ENCODE measurements at regions not wholly inside any gene's neighbourhood (a gene's known extent, or its start where the extent isn't known, plus 50 kb on each side); places are given as distances from the start of the nearest gene placed in this dataset.

- no TSS peak for BruUV-seq (replicated peaks)
- dilution Hi-C loops (cut with MboI; ENCODE audit: extremely low pct_ligation_motif_present, low sequenced_read_pairs), result no loop called here
- H3K79me2 ChIP-seq (ENCODE audit: control insufficient read depth, insufficient read depth, low read length), result no peaks in the 10 kb centered on the region
- no peak overlapping the region for H3K9ac ChIP-seq (replicated peaks; ENCODE audit: extremely low read depth, insufficient read depth, low read length)
- ChIA-PET CTCF (no interaction called here), POLR2A (no interaction called here)
- H3K36me3 ChIP-seq (ENCODE audit: control insufficient read depth in 2 of 2, extremely low read depth in 1 of 2, insufficient read depth in 2 of 2, low read length in 2 of 2), result no peaks in the 10 kb centered on the region
- TF ChIP-seq GATA2 (IDR thresholded peaks at IDR 0.05; ENCODE audit: insufficient read depth, insufficient read length, low read depth, low read length), result no peak
- TF ChIP-seq POLR2AphosphoS5 (IDR thresholded peaks at IDR 0.05; ENCODE audit: insufficient read depth, low read depth, low read length), result no peak
- TF ChIP-seq CTCF (IDR thresholded peaks at IDR 0.05; ENCODE audit: extremely low read depth in 1 of 2, insufficient read depth in 1 of 2, low read depth in 1 of 2, low read length in 2 of 2), result no peak
- TF ChIP-seq FOS (IDR thresholded peaks at IDR 0.05; ENCODE audit: borderline replicate concordance, insufficient read depth, low read length), result no peak
- TF ChIP-seq EZH2 (IDR thresholded peaks at IDR 0.05; ENCODE audit: borderline replicate concordance, low read depth, low read length, severe bottlenecking), result no peak
- TF ChIP-seq POLR2A (IDR thresholded peaks at IDR 0.05; ENCODE audit: low read depth, low read length), result no peak
- no peak for TF ChIP-seq MAX (IDR thresholded peaks at IDR 0.05; ENCODE audit: insufficient read depth, insufficient read length)
- no peak for TF ChIP-seq JUN (IDR thresholded peaks at IDR 0.05; ENCODE audit: borderline replicate concordance, insufficient read depth, insufficient read length, low read depth)
- no peak for TF ChIP-seq MYC (IDR thresholded peaks at IDR 0.05; ENCODE audit: low read depth, low read length)
- H3K9me3 ChIP-seq (replicated peaks; ENCODE audit: control insufficient read depth, insufficient read depth, low read length), result no peaks in the 10 kb centered on the region
- no peaks in the 10 kb centered on the region for H4K20me1 ChIP-seq (replicated peaks; ENCODE audit: control insufficient read depth, extremely low read depth, insufficient read depth, low read length)
- no peaks in the 10 kb centered on the region for H3K27me3 ChIP-seq (ENCODE audit: control insufficient read depth in 2 of 2, insufficient read depth in 2 of 2, low read length in 2 of 2)
- H3K4me2 ChIP-seq (ENCODE audit: insufficient read depth, low read length), result no peak overlapping the region
- H3K27ac ChIP-seq (ENCODE audit: insufficient read depth, low read depth, low read length), result no peak overlapping the region
- DNase-seq (ENCODE audit: low read depth, low spot score) (no peak), FAIRE-seq (no peak)
- H3K4me3 ChIP-seq (replicated peaks in 1 of 3; ENCODE audit: insufficient read depth in 1 of 3, low read depth in 1 of 3, low read length in 3 of 3), result no peak overlapping the region
- H3K9me1 ChIP-seq (replicated peaks; ENCODE audit: control insufficient read depth, extremely low read depth, insufficient read depth, low read length), result no peaks in the 10 kb centered on the region
- H3K4me1 ChIP-seq (ENCODE audit: control insufficient read depth, extremely low read depth, insufficient read depth, low read length), result no peaks in the 10 kb centered on the region
- intact Hi-C loops (cut with micrococcal nuclease), result no loop called here
- H2AFZ ChIP-seq (ENCODE audit: low read depth, low read length), result no peak overlapping the region
Observed at GRCh38 chr10:128710098-128710797, 584.0 kb upstream of the MKI67 start.
